GM12878 (cell line): ENCODE measurements at regions not wholly inside any gene's neighbourhood (a gene's known extent, or its start where the extent isn't known, plus 50 kb on each side); places are given as distances from the start of the nearest gene placed in this dataset.

Experiments used
- ATAC-seq: fragments of 200-7000 bp; cut with Tn5 transposase; 3 replicates; pipeline ENCODE4 v1.9.1; 2020; ENCODE audit warnings: mild to moderate bottlenecking, moderate library complexity
- BruUV-seq: library from RNA; stranded (reverse); fragments of 400-500 nt; replicated peaks from 2 replicates; lab custom pipeline; 2021; lab: Mats Ljungman, UMichigan
- CTCF ChIA-PET: fragments of 300-600 bp; sonication (Branson Sonifier 250); formaldehyde crosslinking; extraction: SDS; loops from one replicate; lab custom pipeline; 2021; ENCODE audit warnings: inconsistent platforms; lab: Yijun Ruan, JAX
- POLR2A ChIA-PET: fragments of 350-600 bp; formaldehyde crosslinking; extraction: SDS; loops from one replicate; lab custom pipeline; 2021; ENCODE audit warnings: inconsistent platforms; lab: Charles Lee
- RAD21 ChIA-PET: fragments of 300-600 bp; sonication (Branson Sonifier 250); formaldehyde crosslinking; loops from one replicate; lab custom pipeline; 2023; ENCODE audit warnings: antibody characterized with exemption; ENCODE audit not compliant: unreplicated experiment; lab: Charles Lee
- SMC1A ChIA-PET: fragments of 300-600 bp; sonication (Branson Sonifier 250); formaldehyde crosslinking; loops from one replicate; lab custom pipeline; 2023; ENCODE audit not compliant: unreplicated experiment, uncharacterized antibody; lab: Charles Lee
- DNase-seq: peaks from one replicate; pipeline ENCODE4 v3.0.0-alpha.2; 2011; ENCODE audit warnings: low read depth, low spot score
- FAIRE-seq: peaks from 3 replicates; lab custom pipeline; 2011; peaks lifted over from hg19 to GRCh38; lab: Jason Lieb, UNC
- H2AFZ ChIP-seq: 2 replicates; pipeline ENCODE4 v1.6.0; 2011; ENCODE audit warnings: low read depth, low read length, control low read depth; ENCODE audit not compliant: control insufficient read depth
- H3K27ac ChIP-seq: 2 replicates; pipeline ENCODE4 v1.5.1; 2011; ENCODE audit warnings: control low read depth; ENCODE audit not compliant: control insufficient read depth, insufficient read depth
- H3K27me3 ChIP-seq, 2 experiments: replicated peaks in 1 of 2; 2 replicates each; pipeline versions ENCODE4 v1.6.0 to v1.6.1; 2011; ENCODE audit warnings: low read length in 1 of 2; ENCODE audit not compliant: control insufficient read depth in 2 of 2, insufficient read depth in 2 of 2
- H3K36me3 ChIP-seq, 2 experiments: 2 replicates each; pipeline ENCODE4 v1.5.1; 2011; ENCODE audit warnings: low read length in 1 of 2; ENCODE audit not compliant: control insufficient read depth in 2 of 2, insufficient read depth in 2 of 2
- H3K4me1 ChIP-seq: 2 replicates; pipeline ENCODE4 v1.6.1; 2011; ENCODE audit warnings: mild to moderate bottlenecking, low read length, moderate library complexity, mixed read lengths; ENCODE audit not compliant: control insufficient read depth, insufficient read depth
- H3K4me2 ChIP-seq: 2 replicates; pipeline ENCODE4 v1.6.0; 2011; ENCODE audit warnings: control low read depth; ENCODE audit not compliant: control insufficient read depth, insufficient read depth
- H3K4me3 ChIP-seq: fragments of 200-600 bp; sonication (generic); 2 replicates; pipeline ENCODE4 v1.5.1; 2016
- H3K79me2 ChIP-seq: 2 replicates; pipeline ENCODE4 v1.6.0; 2011; ENCODE audit warnings: low read length; ENCODE audit not compliant: control insufficient read depth, insufficient read depth
- H3K9ac ChIP-seq: 2 replicates; pipeline ENCODE4 v1.8.0; 2011; ENCODE audit warnings: low read length, control low read depth, mixed read lengths; ENCODE audit not compliant: control insufficient read depth, insufficient read depth
- H3K9me3 ChIP-seq: replicated peaks from 3 replicates; pipeline ENCODE4 v1.5.1; 2011; ENCODE audit warnings: mild to moderate bottlenecking, low read length; ENCODE audit not compliant: control insufficient read depth, insufficient read depth
- H4K20me1 ChIP-seq: 2 replicates; pipeline ENCODE4 v1.6.0; 2011; ENCODE audit not compliant: control insufficient read depth, insufficient read depth
- ESRRA ChIP-seq: IDR thresholded peaks from 2 replicates; pipeline ENCODE4 v1.6.1; 2012; ENCODE audit warnings: mild to moderate bottlenecking, low read length, improper control_type of control experiment
- MTA2 ChIP-seq: fragments of 450-650 bp; IDR thresholded peaks from 2 replicates; pipeline ENCODE4 v1.6.1; 2016; ENCODE audit warnings: low read depth, mild to moderate bottlenecking, moderate library complexity
- MXI1 ChIP-seq: fragments of 150-350 bp; IDR thresholded peaks from 2 replicates; pipeline ENCODE4 v1.6.1; 2011; ENCODE audit warnings: low read depth, mild to moderate bottlenecking, inconsistent platforms, low read length, improper control_type of control experiment
- PBX3 ChIP-seq: IDR thresholded peaks from 2 replicates; pipeline ENCODE4 v1.6.1; 2011; ENCODE audit warnings: mild to moderate bottlenecking, low read depth, low read length, moderate library complexity; ENCODE audit not compliant: insufficient replicate concordance
- PKNOX1 ChIP-seq: fragments of 450-650 bp; IDR thresholded peaks from 2 replicates; pipeline ENCODE4 v1.6.1; 2016; ENCODE audit warnings: mild to moderate bottlenecking
- PML ChIP-seq: IDR thresholded peaks from 2 replicates; pipeline ENCODE4 v1.6.1; 2012; ENCODE audit warnings: low read length, inconsistent platforms
- POLR2AphosphoS2 ChIP-seq: IDR thresholded peaks from 2 replicates; pipeline ENCODE4 v1.6.1; 2011; ENCODE audit warnings: low read depth, mild to moderate bottlenecking, low read length, improper control_type of control experiment, moderate library complexity
- RBBP5 ChIP-seq: fragments of 200-600 bp; sonication (generic); conservative IDR thresholded peaks from 2 replicates; pipeline ENCODE4 v1.6.1; 2016
- STAT1 ChIP-seq: fragments of 450-650 bp; conservative IDR thresholded peaks from 2 replicates; pipeline ENCODE4 v1.6.1; 2014; ENCODE audit warnings: antibody characterized with exemption, mild to moderate bottlenecking
- SUZ12 ChIP-seq: fragments of 200-600 bp; sonication (generic); IDR thresholded peaks from one replicate; pipeline ENCODE4 v1.6.1; 2018; ENCODE audit warnings: antibody characterized with exemption, mild to moderate bottlenecking; ENCODE audit not compliant: unreplicated experiment
- YBX1 ChIP-seq: fragments of 450-650 bp; IDR thresholded peaks from 2 replicates; pipeline ENCODE4 v1.6.1; 2016; ENCODE audit warnings: antibody characterized with exemption
- ZNF217 ChIP-seq: fragments of 450-650 bp; IDR thresholded peaks from 2 replicates; pipeline ENCODE4 v1.6.1; 2017; ENCODE audit warnings: antibody characterized with exemption, mild to moderate bottlenecking
- ZNF274 ChIP-seq: IDR thresholded peaks from one replicate; pipeline ENCODE4 v1.8.0; 2011; ENCODE audit not compliant: insufficient read length, insufficient read depth
- WGBS: methylation state at CpG from one replicate; pipeline ENCODE4 v1.1.6; 2016; ENCODE audit warnings: low lambda C conversion rate; ENCODE audit not compliant: insufficient replicate concordance, insufficient coverage; ENCODE audit errors: missing lambda C conversion rate; 5-methylcytosine and 5-hydroxymethylcytosine counted together
- in situ Hi-C: fragments of 300-500 bp; cut with MboI; formaldehyde crosslinking; loops from 9 replicates; pipeline ENCODE4 v1.14.3; 2018; ENCODE audit warnings: mixed read lengths
- intact Hi-C: fragments of 100-400 bp; cut with micrococcal nuclease; formaldehyde crosslinking; loops from one replicate; pipeline ENCODE4 v1.14.2; 2022; ENCODE audit not compliant: unreplicated experiment

GRCh38 chr20:12084482-12084881 is 166.8 kb downstream of the BTBD3 start (continued):
- TF ChIP-seq ZNF217 (no peak), MTA2 (no peak), RBBP5 (no peak), ZNF274 (no peak), STAT1 (no peak), ESRRA (no peak), PML (no peak), PBX3 (no peak), MXI1 (no peak), YBX1 (no peak)

- in situ Hi-C loops, result no loop called here
- H2AFZ ChIP-seq, result no peak overlapping the region
- FAIRE-seq, result no peak
Observed at GRCh38 chr20:12086359-12086758, 168.7 kb downstream of the BTBD3 start.

More at GRCh38 chr20:12086359-12086758, 168.7 kb downstream of the BTBD3 start:
- DNase-seq (no peak), ATAC-seq (no peak)
- Histone ChIP-seq H3K79me2 (no peaks in the 10 kb centered on the region), H4K20me1 (no peaks in the 10 kb centered on the region), H3K4me1 (no peaks in the 10 kb centered on the region), H3K27me3 (no peaks in the 10 kb centered on the region), H3K27ac (no peak overlapping the region), H3K4me3 (no peak overlapping the region), H3K9ac (no peak overlapping the region), H3K9me3 (no peaks in the 10 kb centered on the region), H3K36me3 (no peaks in the 10 kb centered on the region), H3K4me2 (no peak overlapping the region)
- POLR2A ChIA-PET, result no interaction called here
- no TSS peak for BruUV-seq
- RAD21 ChIA-PET, result no interaction called here
- 0% methylated on average over 1 of the region's 1 CpG for WGBS
- CTCF ChIA-PET, result no interaction called here
- SMC1A ChIA-PET, result no interaction called here
- no peak for TF ChIP-seq PKNOX1
- TF ChIP-seq SUZ12, result no peak
- no peak for TF ChIP-seq POLR2AphosphoS2
- intact Hi-C loops, result no loop called here
